ENCODE measurements at regions not wholly inside any gene's neighbourhood (a gene's known extent, or its start where the extent isn't known, plus 50 kb on each side); places are given as distances from the start of the nearest gene placed in this dataset.

DNA sequence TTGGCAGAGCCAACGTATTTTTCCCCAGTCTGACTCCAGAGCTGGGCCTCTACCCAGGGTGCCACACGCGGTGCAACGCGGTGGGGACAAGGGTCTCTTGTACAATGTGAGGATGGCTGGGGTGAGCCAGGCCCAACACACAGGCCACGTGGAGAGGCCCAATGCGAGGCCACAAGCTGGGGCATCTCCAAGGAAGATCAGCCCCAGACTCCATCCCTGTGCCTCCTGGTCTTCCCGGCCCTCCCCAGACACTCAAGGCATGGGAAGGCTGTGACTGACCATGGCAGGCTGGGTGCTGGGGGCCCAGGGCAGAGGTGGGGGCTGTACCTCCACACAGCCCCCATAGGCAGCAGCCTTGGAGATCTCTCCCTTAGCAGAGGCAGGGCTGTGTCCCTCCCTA lies 135.3 kb upstream of the FAM20C start:
- H3K36me3 ChIP-seq (ENCODE audit: control insufficient read depth in 1 of 2, insufficient read depth in 2 of 2, low read length in 2 of 2) = no peaks in the 10 kb centered on the region
- no peak overlapping the region for H2AFZ ChIP-seq (ENCODE audit: insufficient read depth, low read length, poor library complexity)
- H2BK120ac ChIP-seq (ENCODE audit: insufficient read depth, low read length, poor library complexity) = no peak overlapping the region
- no peak overlapping the region for H4K12ac ChIP-seq (ENCODE audit: low read depth, low read length)
- H4K8ac ChIP-seq (ENCODE audit: low read depth, low read length) = no peak overlapping the region
- no peak overlapping the region for H2BK12ac ChIP-seq (ENCODE audit: low read length)
- H3K23ac ChIP-seq (ENCODE audit: low read length) = no peak overlapping the region
- no peak overlapping the region for H3K4ac ChIP-seq (ENCODE audit: low read depth, low read length)
- WGBS (ENCODE audit: extremely low coverage, insufficient coverage, insufficient read length) = no CpG with 5 or more reads among the region's 8 CpGs
- no peaks in the 10 kb centered on the region for H3K79me1 ChIP-seq (ENCODE audit: low read length)
- H3K18ac ChIP-seq (ENCODE audit: low read length) = no peak overlapping the region
- no peak overlapping the region for H4K91ac ChIP-seq (ENCODE audit: low read depth, low read length)
- H3K27me3 ChIP-seq (ENCODE audit: insufficient read depth, low read length) = no peaks in the 10 kb centered on the region
- H3K9ac ChIP-seq (ENCODE audit: low read length) = no peak overlapping the region
- H3K9me3 ChIP-seq (ENCODE audit: insufficient read depth, low read depth, low read length) = peaks cover 4% of the 10 kb centered on the region
- no peak overlapping the region for H2AK5ac ChIP-seq (ENCODE audit: low read length)
- H3K4me3 ChIP-seq (ENCODE audit: low read depth, low read length) = no peak overlapping the region
- H3K27ac ChIP-seq (ENCODE audit: low read depth, low read length) = no peak overlapping the region
- no peak overlapping the region for H2BK5ac ChIP-seq (ENCODE audit: low read depth, low read length, poor library complexity)
- H3K79me2 ChIP-seq (ENCODE audit: control insufficient read depth, insufficient read depth, low read length, poor library complexity) = no peaks in the 10 kb centered on the region
- no peak overlapping the region for H3K4me2 ChIP-seq (ENCODE audit: low read length)
- H3K4me1 ChIP-seq (ENCODE audit: control insufficient read depth in 1 of 2, insufficient read depth in 2 of 2, low read length in 2 of 2) = no peaks in the 10 kb centered on the region
- H3K14ac ChIP-seq (ENCODE audit: low read length) = no peak overlapping the region
- DNase-seq = no peak

GRCh38 chr7:57482-58255 lies 134.7 kb upstream of the FAM20C start:
- Histone ChIP-seq H3K79me1 (ENCODE audit: low read length) (no peaks in the 10 kb centered on the region), H3K36me3 (ENCODE audit: control insufficient read depth in 1 of 2, insufficient read depth in 2 of 2, low read length in 2 of 2) (no peaks in the 10 kb centered on the region), H3K4ac (ENCODE audit: low read depth, low read length) (no peak overlapping the region), H3K23ac (ENCODE audit: low read length) (no peak overlapping the region), H4K8ac (ENCODE audit: low read depth, low read length) (no peak overlapping the region), H2BK5ac (ENCODE audit: low read depth, low read length, poor library complexity) (no peak overlapping the region), H2AK5ac (ENCODE audit: low read length) (no peak overlapping the region), H3K9ac (ENCODE audit: low read length) (no peak overlapping the region), H3K14ac (ENCODE audit: low read length) (no peak overlapping the region), H3K18ac (ENCODE audit: low read length) (no peak overlapping the region), H4K91ac (ENCODE audit: low read depth, low read length) (no peak overlapping the region), H3K4me2 (ENCODE audit: low read length) (no peak overlapping the region), H2BK12ac (ENCODE audit: low read length) (no peak overlapping the region), H3K9me3 (ENCODE audit: insufficient read depth, low read depth, low read length) (peaks cover 4% of the 10 kb centered on the region), H2BK120ac (ENCODE audit: insufficient read depth, low read length, poor library complexity) (no peak overlapping the region), H3K79me2 (ENCODE audit: control insufficient read depth, insufficient read depth, low read length, poor library complexity) (no peaks in the 10 kb centered on the region), H3K27ac (ENCODE audit: low read depth, low read length) (no peak overlapping the region), H2AFZ (ENCODE audit: insufficient read depth, low read length, poor library complexity) (no peak overlapping the region), H4K12ac (ENCODE audit: low read depth, low read length) (no peak overlapping the region), H3K4me3 (ENCODE audit: low read depth, low read length) (no peak overlapping the region), H3K27me3 (ENCODE audit: insufficient read depth, low read length) (no peaks in the 10 kb centered on the region), H3K4me1 (ENCODE audit: control insufficient read depth in 1 of 2, insufficient read depth in 2 of 2, low read length in 2 of 2) (no peaks in the 10 kb centered on the region)
- no peak for DNase-seq
- no CpG with 5 or more reads among the region's 9 CpGs for WGBS (ENCODE audit: extremely low coverage, insufficient coverage, insufficient read length)

DNA sequence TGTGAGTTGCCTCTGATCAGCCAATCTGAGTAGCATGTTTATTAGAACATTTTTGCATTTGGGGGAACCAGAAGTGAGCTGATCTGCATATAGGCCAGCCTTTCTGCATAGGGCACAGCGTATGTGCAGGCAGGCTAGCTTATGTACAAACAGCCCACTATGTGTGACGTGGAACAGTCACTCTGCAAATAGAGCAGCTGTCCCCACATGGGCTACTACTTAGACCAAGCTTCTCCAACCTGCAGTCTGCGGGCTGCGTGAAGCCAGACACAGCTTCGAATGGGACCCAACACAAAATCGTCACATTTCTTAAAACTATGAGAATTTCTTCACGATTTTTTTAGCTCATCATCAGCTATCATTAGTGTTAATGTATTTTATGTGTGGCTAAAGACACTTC lies 134.1 kb upstream of the FAM20C start:
- Histone ChIP-seq H3K27ac (ENCODE audit: low read depth, low read length) (no peak overlapping the region), H3K4me3 (ENCODE audit: low read depth, low read length) (no peak overlapping the region), H3K4me2 (ENCODE audit: low read length) (no peak overlapping the region), H3K9ac (ENCODE audit: low read length) (no peak overlapping the region), H4K91ac (ENCODE audit: low read depth, low read length) (no peak overlapping the region), H3K4ac (ENCODE audit: low read depth, low read length) (no peak overlapping the region), H2AFZ (ENCODE audit: insufficient read depth, low read length, poor library complexity) (no peak overlapping the region), H3K79me1 (ENCODE audit: low read length) (no peaks in the 10 kb centered on the region), H2BK12ac (ENCODE audit: low read length) (no peak overlapping the region), H3K36me3 (ENCODE audit: control insufficient read depth in 1 of 2, insufficient read depth in 2 of 2, low read length in 2 of 2) (no peaks in the 10 kb centered on the region), H3K4me1 (ENCODE audit: control insufficient read depth in 1 of 2, insufficient read depth in 2 of 2, low read length in 2 of 2) (no peaks in the 10 kb centered on the region), H4K12ac (ENCODE audit: low read depth, low read length) (no peak overlapping the region), H3K14ac (ENCODE audit: low read length) (no peak overlapping the region), H3K79me2 (ENCODE audit: control insufficient read depth, insufficient read depth, low read length, poor library complexity) (no peaks in the 10 kb centered on the region), H2BK120ac (ENCODE audit: insufficient read depth, low read length, poor library complexity) (no peak overlapping the region), H3K27me3 (ENCODE audit: insufficient read depth, low read length) (no peaks in the 10 kb centered on the region), H4K8ac (ENCODE audit: low read depth, low read length) (no peak overlapping the region), H2AK5ac (ENCODE audit: low read length) (no peak overlapping the region), H3K18ac (ENCODE audit: low read length) (no peak overlapping the region), H3K23ac (ENCODE audit: low read length) (no peak overlapping the region), H2BK5ac (ENCODE audit: low read depth, low read length, poor library complexity) (no peak overlapping the region), H3K9me3 (ENCODE audit: insufficient read depth, low read depth, low read length) (peaks cover 4% of the 10 kb centered on the region)
- no CpG with 5 or more reads among the region's 7 CpGs for WGBS (ENCODE audit: extremely low coverage, insufficient coverage, insufficient read length)
- DNase-seq = no peak

GRCh38 chr7:59079-60016 lies 133.0 kb upstream of the FAM20C start:
- Histone ChIP-seq H3K18ac (ENCODE audit: low read length) (no peak overlapping the region), H3K36me3 (ENCODE audit: control insufficient read depth in 1 of 2, insufficient read depth in 2 of 2, low read length in 2 of 2) (no peaks in the 10 kb centered on the region), H3K4me1 (ENCODE audit: control insufficient read depth in 1 of 2, insufficient read depth in 2 of 2, low read length in 2 of 2) (no peaks in the 10 kb centered on the region), H2BK120ac (ENCODE audit: insufficient read depth, low read length, poor library complexity) (no peak overlapping the region), H2AFZ (ENCODE audit: insufficient read depth, low read length, poor library complexity) (no peak overlapping the region), H3K4me2 (ENCODE audit: low read length) (no peak overlapping the region), H3K27ac (ENCODE audit: low read depth, low read length) (no peak overlapping the region), H4K91ac (ENCODE audit: low read depth, low read length) (no peak overlapping the region), H3K9ac (ENCODE audit: low read length) (no peak overlapping the region), H2BK5ac (ENCODE audit: low read depth, low read length, poor library complexity) (no peak overlapping the region), H3K79me2 (ENCODE audit: control insufficient read depth, insufficient read depth, low read length, poor library complexity) (no peaks in the 10 kb centered on the region), H3K23ac (ENCODE audit: low read length) (no peak overlapping the region), H3K4ac (ENCODE audit: low read depth, low read length) (no peak overlapping the region), H3K79me1 (ENCODE audit: low read length) (no peaks in the 10 kb centered on the region), H3K4me3 (ENCODE audit: low read depth, low read length) (no peak overlapping the region), H4K12ac (ENCODE audit: low read depth, low read length) (no peak overlapping the region), H3K27me3 (ENCODE audit: insufficient read depth, low read length) (no peaks in the 10 kb centered on the region), H3K9me3 (ENCODE audit: insufficient read depth, low read depth, low read length) (peaks cover 4% of the 10 kb centered on the region), H4K8ac (ENCODE audit: low read depth, low read length) (no peak overlapping the region), H2AK5ac (ENCODE audit: low read length) (no peak overlapping the region), H2BK12ac (ENCODE audit: low read length) (no peak overlapping the region), H3K14ac (ENCODE audit: low read length) (no peak overlapping the region)
- WGBS (ENCODE audit: extremely low coverage, insufficient coverage, insufficient read length) = no CpG with 5 or more reads among the region's 16 CpGs
- no peak for DNase-seq

All from trophoblast cell (in vitro differentiated cells and primary cell).